ENCODE measurements at regions not wholly inside any gene's neighbourhood (a gene's known extent, or its start where the extent isn't known, plus 50 kb on each side); places are given as distances from the start of the nearest gene placed in this dataset.
"Not testable (repeated sequence)": the region's sequence is repeated elsewhere in the genome, so short reads cannot be mapped to it uniquely, and the experiment has no call there.

DNA sequence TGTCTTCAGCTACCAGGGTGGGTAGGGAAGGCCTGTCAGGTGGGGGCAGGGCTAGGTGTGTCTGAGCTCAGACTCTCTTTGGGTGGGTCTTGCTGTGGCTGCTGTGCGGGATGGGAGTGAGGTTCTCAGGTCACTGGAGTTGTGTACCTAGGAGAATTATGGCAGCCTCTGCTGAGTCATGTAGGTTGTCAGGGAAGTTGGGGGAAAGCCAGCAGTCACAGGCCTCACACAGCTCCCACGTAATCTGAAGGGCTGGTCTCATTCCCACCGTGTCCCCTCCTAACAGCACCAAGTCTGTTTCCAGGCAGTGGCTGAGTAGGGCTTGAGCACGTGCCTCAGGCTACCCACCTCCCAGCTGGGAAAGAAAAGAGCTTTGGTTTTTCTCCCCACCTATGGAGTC is 67.0 kb downstream of the CHCHD4 start:
- no peak for DNase-seq (ENCODE audit: low read depth in 4 of 4, low spot score in 2 of 4)

DNA sequence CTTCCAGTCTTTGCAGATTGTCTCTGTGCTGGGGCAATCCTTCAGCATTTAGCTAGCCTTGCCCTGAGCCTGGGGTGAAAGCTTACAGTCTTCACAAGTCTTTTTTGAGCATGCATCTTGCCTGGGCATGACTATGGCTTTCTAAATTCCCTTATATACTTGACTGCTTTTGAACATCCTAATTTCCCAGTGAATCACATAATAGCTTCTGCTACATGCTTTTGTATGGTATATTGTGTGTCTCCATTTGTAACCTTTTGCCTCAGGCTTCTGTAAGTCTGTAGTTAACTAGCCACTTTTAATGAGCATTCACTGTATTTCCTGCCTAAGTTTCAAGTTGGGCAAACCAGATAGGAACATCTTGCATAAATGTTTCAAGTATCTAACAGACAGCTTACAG is 76.8 kb downstream of the CHCHD4 start:
- DNase-seq (ENCODE audit: low read depth in 4 of 4, low spot score in 2 of 4), result no peak

DNA sequence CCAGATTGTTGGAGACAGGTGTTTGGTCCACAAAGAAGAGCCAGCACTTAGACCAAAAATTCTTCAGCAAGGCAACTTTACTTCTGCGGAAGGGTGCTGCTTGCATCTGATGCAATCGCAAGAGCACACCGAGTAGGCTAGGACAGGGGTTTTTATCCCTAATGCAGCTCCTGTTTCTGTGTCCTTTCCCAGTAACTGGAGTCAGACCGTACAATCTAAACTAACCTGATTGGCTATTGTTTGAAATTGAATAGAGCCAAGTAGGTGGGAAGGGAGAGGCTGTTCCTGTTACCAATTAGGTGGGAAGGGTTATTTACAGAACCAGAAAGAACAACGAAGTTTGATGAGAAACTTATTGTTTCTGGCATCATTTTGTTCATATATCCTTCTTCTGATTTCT is 77.6 kb downstream of the CHCHD4 start:
- no peak for DNase-seq (ENCODE audit: low read depth in 4 of 4, low spot score in 2 of 4)

DNA sequence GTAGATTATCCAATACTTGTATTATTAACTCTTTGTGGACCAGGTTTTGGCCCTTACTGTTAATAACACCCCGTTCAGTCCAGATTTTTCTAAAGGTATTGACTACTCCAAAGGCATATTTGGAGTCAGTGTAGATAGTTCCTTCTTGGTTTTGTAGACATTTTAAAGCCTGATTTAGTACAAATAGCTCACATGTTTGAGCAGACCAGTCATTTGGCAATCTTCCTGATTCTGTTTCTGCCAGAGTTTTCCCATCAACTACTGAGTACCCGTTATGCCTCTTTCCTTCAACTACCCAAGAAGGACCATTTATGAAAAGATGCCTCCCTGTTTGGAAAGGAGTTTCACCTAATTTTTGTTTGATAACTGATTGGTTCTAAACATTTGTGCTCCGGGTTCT is 82.0 kb downstream of the CHCHD4 start:
- DNase-seq (ENCODE audit: low read depth in 4 of 4, low spot score in 2 of 4), result no peak

DNA sequence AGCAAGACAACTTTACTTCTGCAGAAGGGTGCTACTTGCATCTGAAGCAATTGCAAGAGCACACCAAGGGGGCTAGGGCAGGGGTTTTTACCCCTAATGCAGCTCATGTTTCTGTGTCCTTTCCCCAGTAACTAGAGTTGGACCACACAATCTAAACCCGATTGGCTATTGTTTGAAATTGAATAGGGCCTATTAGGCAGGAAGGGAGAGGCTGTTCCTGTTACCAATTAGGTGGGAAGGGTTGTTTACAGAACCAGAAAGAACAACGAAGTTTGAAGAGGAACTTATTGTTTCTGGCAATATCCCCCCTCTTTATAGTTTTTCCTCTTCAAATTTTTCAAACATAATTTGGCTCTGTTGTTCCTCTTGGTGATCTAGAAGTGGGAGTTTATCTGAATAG is 85.5 kb downstream of the CHCHD4 start:
- DNase-seq (ENCODE audit: low read depth in 4 of 4, low spot score in 2 of 4), result no peak

DNA sequence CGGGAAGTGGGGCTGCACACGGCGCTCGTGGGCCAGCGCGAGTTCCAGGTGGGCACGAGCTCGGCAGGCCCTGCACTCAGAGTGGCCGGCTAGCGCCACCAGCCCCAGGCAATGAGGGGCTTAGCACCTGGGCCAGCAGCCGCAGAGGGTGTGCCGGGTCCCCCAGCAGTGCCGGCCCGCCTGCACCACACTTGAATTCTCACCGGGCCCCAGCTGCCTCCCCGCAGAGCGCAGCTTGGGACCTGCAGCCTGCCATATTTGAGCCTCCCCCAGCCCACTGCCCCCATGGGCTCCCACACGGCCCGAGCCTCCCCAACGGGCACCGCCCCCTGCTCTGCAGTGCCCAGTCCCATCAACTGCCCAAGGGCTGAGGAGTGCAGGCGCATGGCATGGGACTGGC is 87.5 kb downstream of the CHCHD4 start:
- no peak for DNase-seq (ENCODE audit: low read depth in 4 of 4, low spot score in 2 of 4)

DNA sequence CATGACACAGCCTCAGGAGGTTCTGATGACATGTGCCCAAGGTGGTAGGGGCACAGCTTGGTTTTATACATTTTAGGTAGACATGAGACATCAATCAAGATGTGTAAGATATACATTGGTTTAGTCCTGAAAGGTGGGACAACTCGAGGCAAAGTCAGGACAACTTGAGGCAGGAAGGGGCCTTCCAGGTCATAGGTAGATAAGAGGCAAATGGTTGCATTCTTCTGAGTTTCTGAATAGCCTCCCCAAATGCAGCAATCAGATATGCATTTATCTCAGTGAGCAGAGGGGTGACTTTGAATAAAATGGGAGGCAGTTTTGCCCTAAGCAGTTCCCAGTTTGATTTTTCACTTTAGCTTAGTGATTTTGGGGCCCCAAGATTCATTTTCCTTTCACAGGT is 91.6 kb downstream of the CHCHD4 start:
- no peak for DNase-seq (ENCODE audit: low read depth in 4 of 4, low spot score in 2 of 4)

DNA sequence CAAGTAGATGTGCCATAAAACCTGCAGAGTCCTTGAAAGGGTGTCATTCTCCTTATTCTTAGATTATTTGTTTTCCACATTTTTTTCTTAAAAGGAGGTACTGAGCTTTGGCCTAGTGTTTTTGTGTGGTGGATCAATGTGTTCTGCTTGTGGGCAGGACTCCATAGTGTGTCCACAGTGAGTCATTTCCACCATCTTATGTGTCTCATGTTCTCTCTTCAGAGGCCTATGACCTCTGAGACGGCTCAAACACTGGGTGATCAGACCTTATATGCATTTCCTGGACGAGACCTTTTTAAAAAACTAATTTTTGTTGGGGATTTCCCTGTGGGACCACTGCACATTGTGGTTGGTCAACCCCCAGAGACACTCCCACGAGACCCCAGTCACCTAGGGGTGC is 93.4 kb downstream of the CHCHD4 start:
- no peak for DNase-seq (ENCODE audit: low read depth in 4 of 4, low spot score in 2 of 4)

DNA sequence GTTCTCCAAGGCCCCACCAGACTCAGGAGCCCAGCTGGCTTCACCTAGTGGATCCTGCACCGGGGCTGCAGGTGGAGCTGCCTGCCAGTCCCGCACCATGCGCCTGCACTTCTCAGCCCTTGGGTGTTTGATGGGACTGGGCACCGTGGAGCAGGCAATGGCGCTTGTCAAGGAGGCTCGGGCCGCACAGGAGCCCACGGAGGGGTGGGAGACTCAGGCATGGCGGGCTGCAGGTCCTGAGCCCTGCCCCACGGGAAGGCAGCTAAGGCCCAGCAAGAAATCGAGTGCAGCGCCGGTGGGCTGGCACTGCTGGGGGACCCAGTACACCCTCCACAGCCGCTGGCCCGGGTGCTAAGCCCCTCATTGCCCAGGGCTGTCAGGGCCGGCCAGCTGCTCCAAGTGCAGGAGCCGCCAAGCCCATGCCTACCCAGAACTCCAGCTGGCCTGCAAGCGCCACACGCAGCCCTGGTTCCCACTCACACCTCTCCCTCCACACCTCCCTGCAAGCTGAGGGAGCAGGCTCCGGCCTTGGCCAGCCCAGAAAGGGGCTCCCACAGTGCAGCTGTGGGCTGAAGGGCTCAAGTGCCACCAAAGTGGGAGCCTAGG is 95.2 kb downstream of the CHCHD4 start:
- not testable (repeated sequence) for DNase-seq (ENCODE audit: low read depth in 4 of 4, low spot score in 2 of 4)

DNA sequence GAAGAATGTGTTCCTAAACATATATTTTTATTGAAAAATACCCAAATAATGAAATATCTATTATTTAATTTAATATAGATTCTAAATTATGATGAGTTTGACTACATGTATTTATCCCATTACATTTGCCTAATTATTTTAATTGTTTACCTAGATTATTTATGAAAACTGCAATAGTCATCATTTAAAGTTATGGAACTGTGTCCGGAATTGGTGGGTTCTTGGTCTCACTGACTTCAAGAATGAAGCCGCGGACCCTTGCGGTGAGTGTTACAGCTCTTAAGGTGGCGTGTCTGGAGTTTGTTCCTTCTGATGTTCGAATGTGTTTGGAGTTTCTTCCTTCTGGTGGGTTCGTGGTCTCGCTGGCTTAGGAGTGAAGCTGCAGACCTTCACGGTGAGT is 96.5 kb downstream of the CHCHD4 start:
- not testable (repeated sequence) for DNase-seq (ENCODE audit: low read depth in 4 of 4, low spot score in 2 of 4)

DNA sequence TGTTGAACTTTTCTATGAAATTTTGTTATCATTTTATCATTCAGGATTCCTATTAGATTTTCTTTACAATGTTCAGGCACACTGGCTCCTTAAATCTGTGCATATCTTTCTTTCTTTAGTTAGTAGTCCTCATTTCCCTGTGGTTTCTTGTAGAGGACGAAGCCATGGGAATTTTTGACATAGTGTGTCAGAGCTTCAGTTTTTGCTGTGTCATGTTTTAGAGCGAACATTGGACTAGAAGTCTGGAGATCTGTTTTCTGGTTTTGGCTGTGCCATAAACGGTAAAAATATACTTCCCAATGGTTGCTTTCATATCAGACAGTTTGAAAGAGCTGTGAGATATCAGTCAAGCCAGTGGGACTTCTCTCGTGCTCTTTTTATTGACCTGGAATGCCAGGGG is 105.2 kb downstream of the CHCHD4 start:
- DNase-seq (ENCODE audit: low read depth in 4 of 4, low spot score in 2 of 4), result no peak

DNA sequence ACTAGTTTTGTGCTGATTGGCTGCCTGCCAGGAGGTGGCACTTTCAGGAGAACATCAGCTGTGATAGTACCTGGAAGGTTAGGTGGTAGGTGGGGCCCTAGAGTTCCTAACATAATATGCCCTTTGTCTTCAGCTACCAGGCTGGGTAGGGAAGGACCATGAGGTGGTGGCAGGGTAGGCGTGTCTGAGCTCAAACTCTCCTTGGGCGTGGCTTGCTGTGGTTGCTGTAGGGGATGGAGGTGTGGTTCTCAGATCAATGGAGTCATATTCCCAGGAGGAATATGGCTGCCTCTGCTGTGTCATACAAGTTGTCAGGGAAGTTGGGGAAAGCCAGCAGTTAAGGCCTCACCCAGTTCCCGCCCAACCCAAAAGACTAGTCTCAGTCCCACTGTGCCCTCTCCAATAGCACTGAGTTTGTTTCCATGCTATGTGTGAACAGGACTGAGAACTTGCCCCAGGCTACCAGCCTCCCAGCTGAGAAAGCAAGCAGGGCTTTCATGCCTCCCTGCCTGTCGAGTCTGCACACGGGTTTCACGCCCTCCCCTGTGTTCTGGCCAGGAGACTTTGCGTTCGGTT is 107.7 kb downstream of the CHCHD4 start:
- DNase-seq (ENCODE audit: low read depth in 4 of 4, low spot score in 2 of 4), result no peak

DNA sequence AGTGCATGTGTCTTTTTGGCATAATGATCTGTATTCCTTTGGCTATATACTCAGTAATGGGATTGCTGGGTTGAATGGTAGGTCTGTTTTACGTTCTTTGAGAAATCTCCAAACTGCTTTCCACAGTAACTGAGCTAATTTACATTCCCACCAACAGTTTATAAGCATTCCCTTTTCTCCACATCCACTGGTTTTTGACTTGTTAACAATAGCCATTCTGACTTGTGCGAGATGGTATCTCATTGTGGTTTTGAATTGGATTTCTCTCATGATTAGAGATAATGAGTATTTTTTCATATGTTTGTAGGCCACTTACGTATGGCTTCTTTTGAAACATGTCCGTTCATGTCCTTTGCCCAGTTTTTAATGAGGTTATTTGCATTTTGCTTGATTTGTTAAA is 117.7 kb downstream of the CHCHD4 start:
- DNase-seq (ENCODE audit: low read depth in 4 of 4, low spot score in 2 of 4), result no peak

DNA sequence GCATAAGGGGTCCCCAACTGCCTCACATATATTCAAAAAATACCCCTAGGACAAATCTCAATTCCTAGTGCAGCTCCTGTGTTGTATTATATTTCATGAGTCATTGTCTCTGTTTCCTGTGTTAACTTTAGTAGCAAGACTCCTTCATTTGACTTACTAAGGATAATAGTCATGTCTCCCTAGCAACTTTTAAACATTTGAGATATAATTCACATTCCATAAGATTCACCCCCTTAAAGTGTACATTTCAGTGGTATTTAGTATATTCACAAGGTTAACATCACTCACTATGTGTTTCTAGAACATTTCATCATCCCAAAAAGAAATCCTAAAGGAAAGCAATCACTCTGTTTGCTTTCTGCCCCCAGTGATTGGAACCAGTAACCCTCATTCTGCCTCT is 121.3 kb upstream of the WNT7A start:
- no peak for DNase-seq (ENCODE audit: low read depth in 4 of 4, low spot score in 2 of 4)

DNA sequence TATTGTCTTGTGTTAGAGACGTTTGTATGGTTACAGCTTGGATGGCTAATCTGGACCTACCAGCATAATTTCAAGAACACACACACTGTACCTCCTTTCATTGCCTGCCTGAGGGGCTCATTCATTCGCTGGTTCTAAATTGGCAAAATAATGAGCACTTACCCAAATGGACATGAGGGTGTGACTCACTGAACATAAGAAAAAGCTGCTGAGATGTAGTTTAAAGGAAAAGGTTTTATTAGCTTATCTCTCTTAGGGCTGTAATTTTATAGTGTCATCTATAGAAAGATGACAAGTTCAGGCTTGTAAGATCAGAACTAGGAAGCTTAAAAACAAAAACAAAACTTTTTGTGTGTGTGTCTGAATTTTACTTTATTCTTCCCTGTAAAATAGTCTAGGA is 120.7 kb upstream of the WNT7A start:
- no peak for DNase-seq (ENCODE audit: low read depth in 4 of 4, low spot score in 2 of 4)

DNA sequence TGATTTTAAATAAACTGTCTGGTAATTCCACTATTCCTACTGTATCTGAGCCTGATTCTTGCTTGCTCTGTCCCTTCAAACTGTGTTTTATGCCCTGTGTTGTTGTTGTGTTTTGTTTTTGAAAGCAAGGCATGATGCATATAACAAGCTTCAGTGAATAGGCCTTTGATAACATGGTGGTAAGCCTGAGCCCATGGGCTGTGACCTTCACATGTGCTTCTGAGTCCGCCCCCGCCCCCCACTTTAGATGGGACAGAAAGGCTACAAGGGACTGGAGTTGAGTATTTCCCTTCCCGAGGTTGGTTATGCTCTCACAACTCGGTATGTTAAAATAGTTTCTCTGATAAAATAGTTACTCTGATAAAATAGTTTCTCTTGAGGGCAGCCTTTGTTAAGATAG is 119.0 kb upstream of the WNT7A start:
- no peak for DNase-seq (ENCODE audit: low read depth in 4 of 4, low spot score in 2 of 4)

DNA sequence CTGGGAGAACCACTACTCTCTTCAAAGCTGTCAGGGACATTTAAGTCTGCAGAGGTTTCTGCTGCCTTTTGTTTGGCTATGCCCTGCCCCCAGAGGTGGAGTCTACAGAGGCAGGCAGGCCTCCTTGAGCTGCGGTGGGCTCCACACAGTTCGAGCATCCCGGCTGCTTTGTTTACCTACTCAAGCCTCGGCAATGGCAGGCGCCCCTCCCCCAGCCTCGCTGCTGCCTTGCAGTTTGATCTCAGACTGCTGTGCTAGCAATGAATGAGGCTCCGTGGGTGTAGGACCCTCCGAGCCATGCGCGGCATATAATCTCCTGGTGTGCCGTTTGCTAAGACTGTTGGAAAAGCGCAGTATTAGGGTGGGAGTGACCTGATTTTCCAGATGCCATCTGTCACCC is 115.3 kb upstream of the WNT7A start:
- DNase-seq (ENCODE audit: low read depth in 4 of 4, low spot score in 2 of 4), result not testable (repeated sequence)

DNA sequence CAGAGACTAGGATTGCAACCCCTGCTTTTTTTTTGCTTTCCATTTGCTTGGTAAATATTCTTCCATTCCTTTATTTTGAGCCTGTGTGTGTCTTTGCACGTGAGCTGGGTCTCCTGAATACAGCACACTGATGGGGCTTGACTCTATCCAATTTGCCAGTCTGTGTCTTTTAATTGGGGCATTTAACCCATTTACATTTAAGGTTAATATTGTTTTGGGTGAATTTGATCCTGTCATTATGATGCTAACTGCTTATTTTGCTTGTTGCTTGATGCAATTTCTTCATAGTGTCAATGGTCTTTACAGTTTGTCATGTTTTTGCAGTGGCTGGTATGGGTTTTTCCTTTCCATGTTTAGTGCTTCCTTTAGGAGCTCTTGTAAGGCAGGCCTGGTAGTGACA is 109.1 kb upstream of the WNT7A start:
- DNase-seq (ENCODE audit: low read depth in 4 of 4, low spot score in 2 of 4), result not testable (repeated sequence)

DNA sequence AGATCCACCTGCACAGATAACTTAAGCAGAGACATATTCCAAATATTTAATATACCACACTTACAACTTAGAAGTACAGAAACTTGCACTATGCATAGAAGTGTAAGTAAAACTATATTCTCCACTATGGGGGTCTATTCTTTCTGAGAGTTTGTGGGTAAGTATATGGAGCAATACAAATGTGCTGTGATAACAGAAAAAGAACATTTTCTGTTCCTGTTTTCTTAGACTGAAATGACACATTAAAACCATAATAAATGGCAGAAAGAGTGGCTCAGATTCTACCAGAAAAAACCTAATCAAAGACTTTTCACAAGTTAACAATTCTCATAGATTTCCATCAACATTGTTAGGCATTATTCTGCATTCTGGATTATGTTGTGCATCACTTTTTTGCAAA is 96.6 kb upstream of the WNT7A start:
- no peak for DNase-seq (ENCODE audit: low read depth in 4 of 4, low spot score in 2 of 4)

DNA sequence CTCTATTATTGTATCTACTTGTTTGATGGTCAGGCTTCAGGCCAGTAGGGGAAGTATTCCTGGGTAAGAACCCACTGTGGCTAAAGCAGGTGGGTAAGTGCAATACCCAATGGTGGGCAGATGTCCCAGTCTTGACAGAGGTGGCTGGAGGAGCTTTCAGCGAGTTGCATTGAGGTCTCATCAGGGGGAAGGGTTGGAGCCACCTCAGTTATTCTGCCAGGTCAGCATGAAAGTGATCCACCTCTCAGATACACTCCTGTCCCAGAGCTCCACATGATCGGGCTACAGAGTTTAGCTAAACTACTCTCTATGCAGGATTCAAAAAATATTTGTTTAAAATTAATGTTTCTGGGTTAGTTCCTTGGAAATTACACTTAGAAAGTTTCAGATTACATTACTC is 95.8 kb upstream of the WNT7A start:
- no peak for DNase-seq (ENCODE audit: low read depth in 4 of 4, low spot score in 2 of 4)

DNA sequence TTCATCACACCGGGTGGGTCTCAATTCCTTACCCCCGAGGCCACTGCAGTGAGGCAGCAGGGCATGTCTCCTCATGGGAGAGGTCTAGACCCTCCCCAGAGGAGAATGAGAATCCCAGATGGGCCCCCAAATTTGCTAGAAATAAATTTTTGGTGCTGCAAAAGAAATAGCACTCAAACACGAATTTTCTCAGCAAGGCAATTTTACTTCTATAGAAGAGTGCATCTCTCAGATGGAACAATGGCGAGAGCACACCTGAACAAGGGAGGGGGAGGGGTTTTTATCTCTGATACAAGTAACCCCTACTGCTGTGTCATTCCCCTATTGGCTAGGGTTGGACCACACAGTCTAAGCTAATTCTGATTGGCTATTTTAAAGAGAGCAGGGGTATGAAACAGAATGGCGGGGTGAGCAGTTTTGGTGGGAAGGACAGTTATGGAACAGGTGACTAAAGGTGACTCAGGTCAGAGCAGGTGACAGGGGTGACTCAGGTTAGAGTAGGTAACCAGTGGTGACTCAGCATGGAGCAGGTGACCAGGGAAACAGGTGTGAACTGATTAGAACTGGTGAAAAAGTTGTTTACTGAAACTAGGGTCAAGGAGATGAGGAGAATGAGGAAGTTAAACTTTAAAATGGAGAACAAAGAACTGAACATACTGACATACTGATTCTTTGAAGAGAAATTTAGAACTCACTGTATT is 93.0 kb upstream of the WNT7A start:
- no peak for DNase-seq (ENCODE audit: low read depth in 4 of 4, low spot score in 2 of 4)

DNA sequence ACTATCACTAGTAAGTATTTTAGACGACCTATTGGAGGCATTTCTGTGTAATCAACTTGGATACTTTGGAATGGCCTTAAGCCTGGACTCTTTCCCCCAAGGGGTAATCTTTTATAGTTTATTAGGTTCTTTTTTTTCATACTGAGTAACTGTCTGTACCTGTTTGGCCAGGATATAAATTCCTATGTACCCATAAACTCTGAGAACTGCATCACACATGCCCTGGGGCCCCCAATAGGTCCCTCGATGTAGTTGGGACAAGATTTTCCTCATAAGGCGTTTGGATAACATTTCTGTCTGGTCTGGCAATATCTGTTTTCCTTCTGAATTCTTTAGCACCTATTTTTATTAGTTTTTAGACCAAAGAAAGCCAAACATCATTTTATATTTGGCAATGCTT is 86.4 kb upstream of the WNT7A start:
- no peak for DNase-seq (ENCODE audit: low read depth in 4 of 4, low spot score in 2 of 4)

All from left renal cortex interstitium (tissue), 4 donors.